ENCODE measurements at regions not wholly inside any gene's neighbourhood (a gene's known extent, or its start where the extent isn't known, plus 50 kb on each side); places are given as distances from the start of the nearest gene placed in this dataset.

DNA sequence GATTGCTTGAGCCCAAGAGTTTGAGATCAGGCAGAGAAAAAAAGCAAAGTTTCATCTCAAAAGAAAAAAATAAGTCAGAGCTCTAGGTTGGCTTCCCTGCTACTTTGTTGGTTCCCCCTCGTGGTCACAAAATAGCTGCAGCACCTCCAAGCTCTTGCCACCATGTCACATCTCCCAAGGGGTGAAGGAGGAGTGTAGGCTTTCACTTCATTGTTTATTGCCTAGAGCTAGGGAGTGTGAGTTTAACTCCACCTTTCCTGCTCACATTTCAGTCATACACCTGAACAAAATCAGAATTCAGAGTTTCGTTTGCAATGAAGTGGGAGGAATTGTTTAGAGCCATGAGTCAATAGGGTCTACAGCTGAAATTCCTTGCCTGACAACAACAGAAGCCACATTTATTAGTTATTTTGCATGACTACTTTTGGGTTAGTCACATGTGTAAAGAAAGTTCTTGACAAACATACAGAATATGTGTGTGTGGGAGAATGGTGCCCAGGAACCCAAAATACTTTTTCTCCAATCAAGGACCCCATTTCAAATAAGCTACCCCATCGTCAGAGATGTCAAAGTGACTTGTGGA, 56.2 kb upstream of the UFL1 start:
- peak; percentile 58 for DNase-seq
- Histone ChIP-seq H3K27ac (ENCODE audit: low read length) (peak overlapping the region; percentile 28), H3K4me3 (ENCODE audit: low read length) (no peak overlapping the region), H3K4me2 (ENCODE audit: low read length) (no peak overlapping the region), H3F3A (ENCODE audit: low read length, unreplicated experiment) (no peaks in the 10 kb centered on the region), H3K9me2 (replicated peaks; ENCODE audit: low read length) (no peaks in the 10 kb centered on the region), H3K36me3 (ENCODE audit: low read depth, low read length) (no peaks in the 10 kb centered on the region), H2AFZ (ENCODE audit: low read length) (no peak overlapping the region), H3K27me3 (ENCODE audit: low read length) (no peaks in the 10 kb centered on the region), H4K20me1 (ENCODE audit: low read length) (no peaks in the 10 kb centered on the region), H3K9ac (ENCODE audit: low read length) (no peak overlapping the region), H3K4me1 (ENCODE audit: insufficient read depth, low read length) (peaks cover 3% of the 10 kb centered on the region; the same call in 1 of the 2 replicates), H3K79me2 (ENCODE audit: low read length) (no peaks in the 10 kb centered on the region), H3K9me3 (ENCODE audit: low read length) (no peaks in the 10 kb centered on the region)
- intact Hi-C loops (cut with micrococcal nuclease): no loop called here
- ChIA-PET CTCF (no interaction called here), POLR2A (ENCODE audit: unreplicated experiment) (no interaction called here)
- TF ChIP-seq, protein P1, sequence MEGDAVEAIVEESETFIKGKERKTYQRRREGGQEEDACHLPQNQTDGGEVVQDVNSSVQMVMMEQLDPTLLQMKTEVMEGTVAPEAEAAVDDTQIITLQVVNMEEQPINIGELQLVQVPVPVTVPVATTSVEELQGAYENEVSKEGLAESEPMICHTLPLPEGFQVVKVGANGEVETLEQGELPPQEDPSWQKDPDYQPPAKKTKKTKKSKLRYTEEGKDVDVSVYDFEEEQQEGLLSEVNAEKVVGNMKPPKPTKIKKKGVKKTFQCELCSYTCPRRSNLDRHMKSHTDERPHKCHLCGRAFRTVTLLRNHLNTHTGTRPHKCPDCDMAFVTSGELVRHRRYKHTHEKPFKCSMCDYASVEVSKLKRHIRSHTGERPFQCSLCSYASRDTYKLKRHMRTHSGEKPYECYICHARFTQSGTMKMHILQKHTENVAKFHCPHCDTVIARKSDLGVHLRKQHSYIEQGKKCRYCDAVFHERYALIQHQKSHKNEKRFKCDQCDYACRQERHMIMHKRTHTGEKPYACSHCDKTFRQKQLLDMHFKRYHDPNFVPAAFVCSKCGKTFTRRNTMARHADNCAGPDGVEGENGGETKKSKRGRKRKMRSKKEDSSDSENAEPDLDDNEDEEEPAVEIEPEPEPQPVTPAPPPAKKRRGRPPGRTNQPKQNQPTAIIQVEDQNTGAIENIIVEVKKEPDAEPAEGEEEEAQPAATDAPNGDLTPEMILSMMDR (conservative IDR thresholded peaks at IDR 0.05; ENCODE audit: low read depth, low read length): peak; percentile 40; the same call in 1 of the 2 replicates
- no peak for TF ChIP-seq EZH2phosphoT487 (IDR thresholded peaks at IDR 0.05; ENCODE audit: borderline replicate concordance, low read length)
- no peak for TF ChIP-seq EZH2 (IDR thresholded peaks at IDR 0.05; ENCODE audit: low read length, unreplicated experiment)
- BruUV-seq (replicated peaks): no TSS peak
- ATAC-seq: peak; percentile 29

DNA sequence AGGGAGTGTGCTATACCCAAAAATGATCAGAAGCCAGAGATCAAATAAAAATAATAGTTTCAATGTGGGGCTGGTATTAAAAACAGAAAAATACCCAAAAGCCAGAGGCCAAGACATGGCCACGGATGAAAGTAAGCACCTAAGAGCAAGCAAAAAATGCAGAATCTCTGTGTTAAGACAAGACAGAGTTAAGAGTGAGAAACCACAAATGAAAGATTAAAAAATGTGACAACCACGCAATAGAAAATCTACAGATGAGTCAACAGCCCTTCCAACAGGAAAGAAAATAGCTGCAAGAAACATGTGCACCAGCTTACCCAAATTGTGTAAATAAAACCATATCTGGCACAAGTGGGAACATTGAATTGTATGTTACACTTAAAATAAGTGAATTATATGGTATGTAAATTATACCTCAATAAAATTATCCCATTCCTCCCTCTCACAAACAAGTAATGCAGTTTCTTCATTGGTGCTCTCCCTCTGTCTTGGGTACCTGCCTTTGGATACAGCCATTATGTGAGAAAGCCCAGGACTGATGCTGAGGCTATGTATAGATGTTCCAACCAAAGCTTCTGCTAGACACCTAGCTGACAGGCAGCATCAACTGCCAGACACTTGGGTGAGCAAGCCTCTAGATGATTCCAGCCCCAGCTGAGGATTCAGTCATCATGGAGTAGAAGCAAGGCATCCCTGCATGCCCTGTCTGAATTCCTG, 55.3 kb upstream of the UFL1 start:
- Histone ChIP-seq H4K20me1 (ENCODE audit: low read length) (no peaks in the 10 kb centered on the region), H3K36me3 (ENCODE audit: low read depth, low read length) (no peaks in the 10 kb centered on the region), H2AFZ (ENCODE audit: low read length) (no peak overlapping the region), H3K4me3 (ENCODE audit: low read length) (no peak overlapping the region), H3K79me2 (ENCODE audit: low read length) (no peaks in the 10 kb centered on the region), H3F3A (ENCODE audit: low read length, unreplicated experiment) (no peaks in the 10 kb centered on the region), H3K4me1 (ENCODE audit: insufficient read depth, low read length) (peaks cover 3% of the 10 kb centered on the region; the same call in 1 of the 2 replicates), H3K4me2 (ENCODE audit: low read length) (no peak overlapping the region), H3K9me2 (replicated peaks; ENCODE audit: low read length) (no peaks in the 10 kb centered on the region), H3K9ac (ENCODE audit: low read length) (no peak overlapping the region), H3K27me3 (ENCODE audit: low read length) (no peaks in the 10 kb centered on the region), H3K27ac (ENCODE audit: low read length) (peak overlapping the region; percentile 28), H3K9me3 (ENCODE audit: low read length) (no peaks in the 10 kb centered on the region)
- intact Hi-C loops (cut with micrococcal nuclease): no loop called here
- ATAC-seq (no peak), DNase-seq (peak; percentile 17)
- TF ChIP-seq EZH2 (IDR thresholded peaks at IDR 0.05; ENCODE audit: low read length, unreplicated experiment) (no peak), EZH2phosphoT487 (IDR thresholded peaks at IDR 0.05; ENCODE audit: borderline replicate concordance, low read length) (no peak)
- TF ChIP-seq, protein P1 (conservative IDR thresholded peaks at IDR 0.05; ENCODE audit: low read depth, low read length): no peak
- no TSS peak for BruUV-seq (replicated peaks)
- CTCF ChIA-PET: no interaction called here
- POLR2A ChIA-PET (ENCODE audit: unreplicated experiment): no interaction called here

DNA sequence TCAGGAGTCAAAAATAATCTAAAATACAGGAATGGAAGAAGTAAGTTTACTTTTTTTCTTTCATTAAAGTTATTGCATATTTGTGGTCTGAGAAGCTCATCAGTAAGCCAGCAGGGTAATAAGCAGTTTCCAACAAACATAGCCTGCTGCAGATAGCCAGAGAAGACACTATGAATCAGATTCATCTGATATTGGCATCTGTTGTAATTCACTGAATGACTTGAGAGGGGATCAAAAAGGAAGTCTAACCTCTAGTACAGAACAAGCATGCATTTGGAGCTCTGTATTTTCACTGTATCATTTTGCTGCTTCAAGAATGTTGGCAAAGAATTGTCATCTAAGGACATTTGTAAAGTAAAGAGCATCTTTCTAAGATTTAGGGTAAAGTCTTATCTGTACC, 53.8 kb upstream of the UFL1 start:
- H3K9me2 ChIP-seq (replicated peaks; ENCODE audit: low read length): no peaks in the 10 kb centered on the region
- H3K79me2 ChIP-seq (ENCODE audit: low read length): no peaks in the 10 kb centered on the region
- DNase-seq (no peak), ATAC-seq (no peak)
- intact Hi-C loops (cut with micrococcal nuclease): no loop called here
- H3K4me1 ChIP-seq (ENCODE audit: insufficient read depth, low read length): peaks cover 3% of the 10 kb centered on the region; the same call in 1 of the 2 replicates
- H3K9me3 ChIP-seq (ENCODE audit: low read length): no peaks in the 10 kb centered on the region
- POLR2A ChIA-PET (ENCODE audit: unreplicated experiment): no interaction called here
- H3K36me3 ChIP-seq (ENCODE audit: low read depth, low read length): no peaks in the 10 kb centered on the region
- no peak overlapping the region for H3K27ac ChIP-seq (ENCODE audit: low read length)
- H4K20me1 ChIP-seq (ENCODE audit: low read length): no peaks in the 10 kb centered on the region
- CTCF ChIA-PET: no interaction called here
- H3F3A ChIP-seq (ENCODE audit: low read length, unreplicated experiment): no peaks in the 10 kb centered on the region
- no peak overlapping the region for H3K4me3 ChIP-seq (ENCODE audit: low read length)
- no peak overlapping the region for H2AFZ ChIP-seq (ENCODE audit: low read length)
- H3K4me2 ChIP-seq (ENCODE audit: low read length): no peak overlapping the region
- no peaks in the 10 kb centered on the region for H3K27me3 ChIP-seq (ENCODE audit: low read length)
- TF ChIP-seq EZH2 (IDR thresholded peaks at IDR 0.05; ENCODE audit: low read length, unreplicated experiment): no peak
- no peak for TF ChIP-seq EZH2phosphoT487 (IDR thresholded peaks at IDR 0.05; ENCODE audit: borderline replicate concordance, low read length)
- TF ChIP-seq, protein P1 (conservative IDR thresholded peaks at IDR 0.05; ENCODE audit: low read depth, low read length): no peak
- no peak overlapping the region for H3K9ac ChIP-seq (ENCODE audit: low read length)
- no TSS peak for BruUV-seq (replicated peaks)

All from PC-3 (cell line).